K562 (cell line): ENCODE measurements at regions not wholly inside any gene's neighbourhood (a gene's known extent, or its start where the extent isn't known, plus 50 kb on each side); places are given as distances from the start of the nearest gene placed in this dataset.

Experiments used
- BCL6 ChIP-seq: fragments of 250-450 bp; sonication (Bioruptor Pico); IDR thresholded peaks from 2 replicates; pipeline ENCODE4 v1.4.0; 2020
- DLX4 ChIP-seq: fragments of 250-450 bp; sonication (Bioruptor Pico); IDR thresholded peaks from 2 replicates; pipeline ENCODE4 v1.6.1; 2021; ENCODE audit warnings: mild to moderate bottlenecking
- GTF2A2 ChIP-seq: IDR thresholded peaks from 2 replicates; pipeline ENCODE4 v1.6.1; 2016; ENCODE audit warnings: mild to moderate bottlenecking, missing genetic modification characterization, missing compliant biosample characterization
- ILF3 ChIP-seq: fragments of 450-650 bp; IDR thresholded peaks from 2 replicates; pipeline ENCODE4 v1.6.1; 2018; ENCODE audit warnings: antibody characterized with exemption, mild to moderate bottlenecking, moderate library complexity, borderline replicate concordance
- PRDM10 ChIP-seq: fragments of 450-650 bp; IDR thresholded peaks from 2 replicates; pipeline ENCODE4 v1.6.1; 2018; ENCODE audit not compliant: partially characterized antibody
- TF ChIP-seq, protein P1 (sequence below): fragments of 450-650 bp; IDR thresholded peaks from 2 replicates; pipeline ENCODE4 v1.6.1; 2016; ENCODE audit warnings: mild to moderate bottlenecking, moderate library complexity
- TF ChIP-seq, protein P2 (sequence below): fragments of 250-450 bp; sonication (Bioruptor Pico); IDR thresholded peaks from 2 replicates; pipeline ENCODE4 v1.5.0; 2021

- TF ChIP-seq, protein P1, sequence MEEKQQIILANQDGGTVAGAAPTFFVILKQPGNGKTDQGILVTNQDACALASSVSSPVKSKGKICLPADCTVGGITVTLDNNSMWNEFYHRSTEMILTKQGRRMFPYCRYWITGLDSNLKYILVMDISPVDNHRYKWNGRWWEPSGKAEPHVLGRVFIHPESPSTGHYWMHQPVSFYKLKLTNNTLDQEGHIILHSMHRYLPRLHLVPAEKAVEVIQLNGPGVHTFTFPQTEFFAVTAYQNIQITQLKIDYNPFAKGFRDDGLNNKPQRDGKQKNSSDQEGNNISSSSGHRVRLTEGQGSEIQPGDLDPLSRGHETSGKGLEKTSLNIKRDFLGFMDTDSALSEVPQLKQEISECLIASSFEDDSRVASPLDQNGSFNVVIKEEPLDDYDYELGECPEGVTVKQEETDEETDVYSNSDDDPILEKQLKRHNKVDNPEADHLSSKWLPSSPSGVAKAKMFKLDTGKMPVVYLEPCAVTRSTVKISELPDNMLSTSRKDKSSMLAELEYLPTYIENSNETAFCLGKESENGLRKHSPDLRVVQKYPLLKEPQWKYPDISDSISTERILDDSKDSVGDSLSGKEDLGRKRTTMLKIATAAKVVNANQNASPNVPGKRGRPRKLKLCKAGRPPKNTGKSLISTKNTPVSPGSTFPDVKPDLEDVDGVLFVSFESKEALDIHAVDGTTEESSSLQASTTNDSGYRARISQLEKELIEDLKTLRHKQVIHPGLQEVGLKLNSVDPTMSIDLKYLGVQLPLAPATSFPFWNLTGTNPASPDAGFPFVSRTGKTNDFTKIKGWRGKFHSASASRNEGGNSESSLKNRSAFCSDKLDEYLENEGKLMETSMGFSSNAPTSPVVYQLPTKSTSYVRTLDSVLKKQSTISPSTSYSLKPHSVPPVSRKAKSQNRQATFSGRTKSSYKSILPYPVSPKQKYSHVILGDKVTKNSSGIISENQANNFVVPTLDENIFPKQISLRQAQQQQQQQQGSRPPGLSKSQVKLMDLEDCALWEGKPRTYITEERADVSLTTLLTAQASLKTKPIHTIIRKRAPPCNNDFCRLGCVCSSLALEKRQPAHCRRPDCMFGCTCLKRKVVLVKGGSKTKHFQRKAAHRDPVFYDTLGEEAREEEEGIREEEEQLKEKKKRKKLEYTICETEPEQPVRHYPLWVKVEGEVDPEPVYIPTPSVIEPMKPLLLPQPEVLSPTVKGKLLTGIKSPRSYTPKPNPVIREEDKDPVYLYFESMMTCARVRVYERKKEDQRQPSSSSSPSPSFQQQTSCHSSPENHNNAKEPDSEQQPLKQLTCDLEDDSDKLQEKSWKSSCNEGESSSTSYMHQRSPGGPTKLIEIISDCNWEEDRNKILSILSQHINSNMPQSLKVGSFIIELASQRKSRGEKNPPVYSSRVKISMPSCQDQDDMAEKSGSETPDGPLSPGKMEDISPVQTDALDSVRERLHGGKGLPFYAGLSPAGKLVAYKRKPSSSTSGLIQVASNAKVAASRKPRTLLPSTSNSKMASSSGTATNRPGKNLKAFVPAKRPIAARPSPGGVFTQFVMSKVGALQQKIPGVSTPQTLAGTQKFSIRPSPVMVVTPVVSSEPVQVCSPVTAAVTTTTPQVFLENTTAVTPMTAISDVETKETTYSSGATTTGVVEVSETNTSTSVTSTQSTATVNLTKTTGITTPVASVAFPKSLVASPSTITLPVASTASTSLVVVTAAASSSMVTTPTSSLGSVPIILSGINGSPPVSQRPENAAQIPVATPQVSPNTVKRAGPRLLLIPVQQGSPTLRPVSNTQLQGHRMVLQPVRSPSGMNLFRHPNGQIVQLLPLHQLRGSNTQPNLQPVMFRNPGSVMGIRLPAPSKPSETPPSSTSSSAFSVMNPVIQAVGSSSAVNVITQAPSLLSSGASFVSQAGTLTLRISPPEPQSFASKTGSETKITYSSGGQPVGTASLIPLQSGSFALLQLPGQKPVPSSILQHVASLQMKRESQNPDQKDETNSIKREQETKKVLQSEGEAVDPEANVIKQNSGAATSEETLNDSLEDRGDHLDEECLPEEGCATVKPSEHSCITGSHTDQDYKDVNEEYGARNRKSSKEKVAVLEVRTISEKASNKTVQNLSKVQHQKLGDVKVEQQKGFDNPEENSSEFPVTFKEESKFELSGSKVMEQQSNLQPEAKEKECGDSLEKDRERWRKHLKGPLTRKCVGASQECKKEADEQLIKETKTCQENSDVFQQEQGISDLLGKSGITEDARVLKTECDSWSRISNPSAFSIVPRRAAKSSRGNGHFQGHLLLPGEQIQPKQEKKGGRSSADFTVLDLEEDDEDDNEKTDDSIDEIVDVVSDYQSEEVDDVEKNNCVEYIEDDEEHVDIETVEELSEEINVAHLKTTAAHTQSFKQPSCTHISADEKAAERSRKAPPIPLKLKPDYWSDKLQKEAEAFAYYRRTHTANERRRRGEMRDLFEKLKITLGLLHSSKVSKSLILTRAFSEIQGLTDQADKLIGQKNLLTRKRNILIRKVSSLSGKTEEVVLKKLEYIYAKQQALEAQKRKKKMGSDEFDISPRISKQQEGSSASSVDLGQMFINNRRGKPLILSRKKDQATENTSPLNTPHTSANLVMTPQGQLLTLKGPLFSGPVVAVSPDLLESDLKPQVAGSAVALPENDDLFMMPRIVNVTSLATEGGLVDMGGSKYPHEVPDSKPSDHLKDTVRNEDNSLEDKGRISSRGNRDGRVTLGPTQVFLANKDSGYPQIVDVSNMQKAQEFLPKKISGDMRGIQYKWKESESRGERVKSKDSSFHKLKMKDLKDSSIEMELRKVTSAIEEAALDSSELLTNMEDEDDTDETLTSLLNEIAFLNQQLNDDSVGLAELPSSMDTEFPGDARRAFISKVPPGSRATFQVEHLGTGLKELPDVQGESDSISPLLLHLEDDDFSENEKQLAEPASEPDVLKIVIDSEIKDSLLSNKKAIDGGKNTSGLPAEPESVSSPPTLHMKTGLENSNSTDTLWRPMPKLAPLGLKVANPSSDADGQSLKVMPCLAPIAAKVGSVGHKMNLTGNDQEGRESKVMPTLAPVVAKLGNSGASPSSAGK, result no peak
- TF ChIP-seq, protein P2, sequence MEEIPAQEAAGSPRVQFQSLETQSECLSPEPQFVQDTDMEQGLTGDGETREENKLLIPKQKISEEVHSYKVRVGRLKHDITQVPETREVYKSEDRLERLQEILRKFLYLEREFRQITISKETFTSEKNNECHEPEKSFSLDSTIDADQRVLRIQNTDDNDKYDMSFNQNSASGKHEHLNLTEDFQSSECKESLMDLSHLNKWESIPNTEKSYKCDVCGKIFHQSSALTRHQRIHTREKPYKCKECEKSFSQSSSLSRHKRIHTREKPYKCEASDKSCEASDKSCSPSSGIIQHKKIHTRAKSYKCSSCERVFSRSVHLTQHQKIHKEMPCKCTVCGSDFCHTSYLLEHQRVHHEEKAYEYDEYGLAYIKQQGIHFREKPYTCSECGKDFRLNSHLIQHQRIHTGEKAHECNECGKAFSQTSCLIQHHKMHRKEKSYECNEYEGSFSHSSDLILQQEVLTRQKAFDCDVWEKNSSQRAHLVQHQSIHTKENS (CRISPR knock-in tag), result no peak
- TF ChIP-seq ILF3, result no peak
- no peak for TF ChIP-seq PRDM10
- TF ChIP-seq GTF2A2 (tag), result no peak
- TF ChIP-seq BCL6, result no peak
- no peak for TF ChIP-seq DLX4 (CRISPR knock-in tag)
These were observed 337.8 kb downstream of the ADAMTS20 start (continued) for GRCh38 chr12:43214166-43214565.
